ENCODE measurements at regions not wholly inside any gene's neighbourhood (a gene's known extent, or its start where the extent isn't known, plus 50 kb on each side); places are given as distances from the start of the nearest gene placed in this dataset.

DNA sequence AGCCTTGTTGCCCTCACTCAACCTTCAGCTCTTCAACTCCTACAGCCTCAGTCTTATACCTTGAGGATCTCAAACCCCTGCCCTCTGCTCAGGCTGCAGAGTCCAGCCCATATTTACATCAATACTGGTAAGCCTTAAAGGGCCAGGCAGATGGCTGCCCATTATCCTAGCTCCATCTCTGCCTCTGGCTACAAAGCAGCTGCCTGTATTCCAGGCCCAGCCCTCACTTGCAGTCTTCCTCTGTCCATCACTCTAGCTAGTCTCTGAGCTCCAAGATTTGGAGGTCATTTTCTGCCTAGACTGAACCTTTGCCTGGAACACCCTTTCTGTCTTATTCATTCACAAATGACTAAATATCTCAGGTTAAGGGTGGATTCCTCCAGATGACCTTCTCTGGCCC, 50.2 kb upstream of the GALNT10 start:
- Histone ChIP-seq H2AFZ (ENCODE audit: low read depth, low read length) (no peak overlapping the region), H3K9me3 (replicated peaks; ENCODE audit: control insufficient read depth, insufficient read depth, low read depth, low read length) (no peaks in the 10 kb centered on the region), H3K27me3 (ENCODE audit: control insufficient read depth in 2 of 2, insufficient read depth in 2 of 2, low read length in 2 of 2) (peaks cover 20 to 39% of the 10 kb centered on the region in 2 experiments), H3K4me3 (no peak overlapping the region), H3K4me1 (replicated peaks in 1 of 2; ENCODE audit: control insufficient read depth in 2 of 2, insufficient read depth in 2 of 2, low read length in 2 of 2) (peaks cover 0 to 4% of the 10 kb centered on the region in 2 experiments; a peak in 2 of 5 replicates), H3K27ac (ENCODE audit: extremely low read depth, low read depth, low read length) (no peak overlapping the region), H3K9me1 (ENCODE audit: control insufficient read depth, insufficient read depth, low read length) (no peaks in the 10 kb centered on the region), H4K20me1 (replicated peaks; ENCODE audit: control insufficient read depth, insufficient read depth, low read length) (no peaks in the 10 kb centered on the region; the same call in 1 of the 2 replicates), H3K36me3 (ENCODE audit: control insufficient read depth, insufficient read depth, low read length) (no peaks in the 10 kb centered on the region), H3K4me2 (ENCODE audit: insufficient read depth, low read length) (no peak overlapping the region), H3K9ac (ENCODE audit: insufficient read depth in 1 of 2, low read depth in 2 of 2, low read length in 2 of 2) (no peak overlapping the region), H3K79me2 (ENCODE audit: control insufficient read depth, insufficient read depth, low read length) (no peaks in the 10 kb centered on the region)
- BruUV-seq (replicated peaks): no TSS peak
- POLR2A ChIA-PET: interaction anchor here (1.1 kb wide), 1 partner anchor 11 kb away, joined by 3 read pairs; no protein-coding TSS in a partner anchor
- FAIRE-seq (no peak), ATAC-seq (no peak), DNase-seq (ENCODE audit: extremely low read depth in 1 of 4, low spot score in 3 of 4) (no peak)
- TF ChIP-seq, protein P1, sequence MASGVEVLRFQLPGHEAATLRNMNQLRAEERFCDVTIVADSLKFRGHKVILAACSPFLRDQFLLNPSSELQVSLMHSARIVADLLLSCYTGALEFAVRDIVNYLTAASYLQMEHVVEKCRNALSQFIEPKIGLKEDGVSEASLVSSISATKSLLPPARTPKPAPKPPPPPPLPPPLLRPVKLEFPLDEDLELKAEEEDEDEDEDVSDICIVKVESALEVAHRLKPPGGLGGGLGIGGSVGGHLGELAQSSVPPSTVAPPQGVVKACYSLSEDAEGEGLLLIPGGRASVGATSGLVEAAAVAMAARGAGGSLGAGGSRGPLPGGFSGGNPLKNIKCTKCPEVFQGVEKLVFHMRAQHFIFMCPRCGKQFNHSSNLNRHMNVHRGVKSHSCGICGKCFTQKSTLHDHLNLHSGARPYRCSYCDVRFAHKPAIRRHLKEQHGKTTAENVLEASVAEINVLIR (CRISPR knock-in tag; IDR thresholded peaks at IDR 0.05): no peak
- TF ChIP-seq NONO (IDR thresholded peaks at IDR 0.05; ENCODE audit: low read depth in 2 of 2, low read length in 1 of 2) (no peak), NFYB (IDR thresholded peaks at IDR 0.05; ENCODE audit: extremely low read depth, insufficient read length) (no peak), ZNF3 (CRISPR knock-in tag; IDR thresholded peaks at IDR 0.05) (no peak), RFX5 (IDR thresholded peaks at IDR 0.05; ENCODE audit: low read depth, low read length) (no peak), ZNF146 (CRISPR knock-in tag; IDR thresholded peaks at IDR 0.05; ENCODE audit: unreplicated experiment) (no peak), ZKSCAN8 (CRISPR knock-in tag; IDR thresholded peaks at IDR 0.05) (no peak), EZH2 (IDR thresholded peaks at IDR 0.05; ENCODE audit: borderline replicate concordance, low read depth, low read length) (no peak)
- TF ChIP-seq, protein P2, sequence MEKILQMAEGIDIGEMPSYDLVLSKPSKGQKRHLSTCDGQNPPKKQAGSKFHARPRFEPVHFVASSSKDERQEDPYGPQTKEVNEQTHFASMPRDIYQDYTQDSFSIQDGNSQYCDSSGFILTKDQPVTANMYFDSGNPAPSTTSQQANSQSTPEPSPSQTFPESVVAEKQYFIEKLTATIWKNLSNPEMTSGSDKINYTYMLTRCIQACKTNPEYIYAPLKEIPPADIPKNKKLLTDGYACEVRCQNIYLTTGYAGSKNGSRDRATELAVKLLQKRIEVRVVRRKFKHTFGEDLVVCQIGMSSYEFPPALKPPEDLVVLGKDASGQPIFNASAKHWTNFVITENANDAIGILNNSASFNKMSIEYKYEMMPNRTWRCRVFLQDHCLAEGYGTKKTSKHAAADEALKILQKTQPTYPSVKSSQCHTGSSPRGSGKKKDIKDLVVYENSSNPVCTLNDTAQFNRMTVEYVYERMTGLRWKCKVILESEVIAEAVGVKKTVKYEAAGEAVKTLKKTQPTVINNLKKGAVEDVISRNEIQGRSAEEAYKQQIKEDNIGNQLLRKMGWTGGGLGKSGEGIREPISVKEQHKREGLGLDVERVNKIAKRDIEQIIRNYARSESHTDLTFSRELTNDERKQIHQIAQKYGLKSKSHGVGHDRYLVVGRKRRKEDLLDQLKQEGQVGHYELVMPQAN (IDR thresholded peaks at IDR 0.05; ENCODE audit: borderline replicate concordance): no peak
- TF ChIP-seq, protein P3, sequence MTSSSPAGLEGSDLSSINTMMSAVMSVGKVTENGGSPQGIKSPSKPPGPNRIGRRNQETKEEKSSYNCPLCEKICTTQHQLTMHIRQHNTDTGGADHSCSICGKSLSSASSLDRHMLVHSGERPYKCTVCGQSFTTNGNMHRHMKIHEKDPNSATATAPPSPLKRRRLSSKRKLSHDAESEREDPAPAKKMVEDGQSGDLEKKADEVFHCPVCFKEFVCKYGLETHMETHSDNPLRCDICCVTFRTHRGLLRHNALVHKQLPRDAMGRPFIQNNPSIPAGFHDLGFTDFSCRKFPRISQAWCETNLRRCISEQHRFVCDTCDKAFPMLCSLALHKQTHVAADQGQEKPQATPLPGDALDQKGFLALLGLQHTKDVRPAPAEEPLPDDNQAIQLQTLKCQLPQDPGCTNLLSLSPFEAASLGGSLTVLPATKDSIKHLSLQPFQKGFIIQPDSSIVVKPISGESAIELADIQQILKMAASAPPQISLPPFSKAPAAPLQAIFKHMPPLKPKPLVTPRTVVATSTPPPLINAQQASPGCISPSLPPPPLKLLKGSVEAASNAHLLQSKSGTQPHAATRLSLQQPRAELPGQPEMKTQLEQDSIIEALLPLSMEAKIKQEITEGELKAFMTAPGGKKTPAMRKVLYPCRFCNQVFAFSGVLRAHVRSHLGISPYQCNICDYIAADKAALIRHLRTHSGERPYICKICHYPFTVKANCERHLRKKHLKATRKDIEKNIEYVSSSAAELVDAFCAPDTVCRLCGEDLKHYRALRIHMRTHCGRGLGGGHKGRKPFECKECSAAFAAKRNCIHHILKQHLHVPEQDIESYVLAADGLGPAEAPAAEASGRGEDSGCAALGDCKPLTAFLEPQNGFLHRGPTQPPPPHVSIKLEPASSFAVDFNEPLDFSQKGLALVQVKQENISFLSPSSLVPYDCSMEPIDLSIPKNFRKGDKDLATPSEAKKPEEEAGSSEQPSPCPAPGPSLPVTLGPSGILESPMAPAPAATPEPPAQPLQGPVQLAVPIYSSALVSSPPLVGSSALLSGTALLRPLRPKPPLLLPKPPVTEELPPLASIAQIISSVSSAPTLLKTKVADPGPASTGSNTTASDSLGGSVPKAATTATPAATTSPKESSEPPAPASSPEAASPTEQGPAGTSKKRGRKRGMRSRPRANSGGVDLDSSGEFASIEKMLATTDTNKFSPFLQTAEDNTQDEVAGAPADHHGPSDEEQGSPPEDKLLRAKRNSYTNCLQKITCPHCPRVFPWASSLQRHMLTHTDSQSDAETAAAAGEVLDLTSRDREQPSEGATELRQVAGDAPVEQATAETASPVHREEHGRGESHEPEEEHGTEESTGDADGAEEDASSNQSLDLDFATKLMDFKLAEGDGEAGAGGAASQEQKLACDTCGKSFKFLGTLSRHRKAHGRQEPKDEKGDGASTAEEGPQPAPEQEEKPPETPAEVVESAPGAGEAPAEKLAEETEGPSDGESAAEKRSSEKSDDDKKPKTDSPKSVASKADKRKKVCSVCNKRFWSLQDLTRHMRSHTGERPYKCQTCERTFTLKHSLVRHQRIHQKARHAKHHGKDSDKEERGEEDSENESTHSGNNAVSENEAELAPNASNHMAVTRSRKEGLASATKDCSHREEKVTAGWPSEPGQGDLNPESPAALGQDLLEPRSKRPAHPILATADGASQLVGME (CRISPR knock-in tag; IDR thresholded peaks at IDR 0.05): no peak
- CTCF ChIA-PET (ENCODE audit: low intra/inter-chr PET ratio): no interaction called here
- intact Hi-C loops (cut with micrococcal nuclease): no loop called here
- in situ Hi-C loops (cut with MboI): no loop called here
